Right lobe of liver (tissue), 4 donors: ENCODE measurements at regions not wholly inside any gene's neighbourhood (a gene's known extent, or its start where the extent isn't known, plus 50 kb on each side); places are given as distances from the start of the nearest gene placed in this dataset.

Experiments
- CTCF ChIP-seq, 4 donors: fragments of 200-600 bp in 3 of 4; fragments of 450-650 bp in 1 of 4; IDR thresholded peaks; one replicate each; pipeline versions ENCODE4 v1.5.1 to v1.8.0; 2016 to 2022; ENCODE audit warnings: antibody characterized with exemption in 4 of 4, mild to moderate bottlenecking in 2 of 4
- POLR2A ChIP-seq: fragments of 450-650 bp; IDR thresholded peaks from one replicate; pipeline ENCODE4 v1.6.1; 2017; ENCODE audit warnings: antibody characterized with exemption, mild to moderate bottlenecking
- donor health status: DM: no; HTN: no; CAD: no.
- donor health status: DM: no; HTN: no; CAD: no.
- donor health status: DM: no; HTN: yes; CAD: no.

GRCh38 chr14:100401792-100402191, 78.7 kb downstream of the SLC25A47 start:
- no peak for TF ChIP-seq CTCF (IDR thresholded peaks at IDR 0.05)
- TF ChIP-seq POLR2A = no peak
